GM23248 (cell line): ENCODE measurements at regions not wholly inside any gene's neighbourhood (a gene's known extent, or its start where the extent isn't known, plus 50 kb on each side); places are given as distances from the start of the nearest gene placed in this dataset.
"Not testable (repeated sequence)": the region's sequence is repeated elsewhere in the genome, so short reads cannot be mapped to it uniquely, and the experiment has no call there.

Source experiments
- DNase-seq: peaks from one replicate; pipeline ENCODE4 v3.0.0-alpha.2; 2015
- H2AFZ ChIP-seq: fragments of 200-600 bp; sonication (generic); 2 replicates; pipeline ENCODE4 v1.6.1; 2016; ENCODE audit warnings: antibody characterized with exemption
- H3F3A ChIP-seq: fragments of 200-600 bp; sonication (generic); 2 replicates; pipeline ENCODE4 v1.6.1; 2016; ENCODE audit warnings: mild to moderate bottlenecking, antibody characterized with exemption, mixed run types; ENCODE audit not compliant: insufficient read depth
- H3K27ac ChIP-seq: fragments of 200-600 bp; sonication (generic); 2 replicates; pipeline ENCODE4 v1.5.1; 2016; ENCODE audit warnings: mild to moderate bottlenecking
- H3K27me3 ChIP-seq: fragments of 200-600 bp; sonication (generic); replicated peaks from 2 replicates; pipeline ENCODE4 v1.6.1; 2016; ENCODE audit warnings: mild to moderate bottlenecking; ENCODE audit not compliant: insufficient read depth
- H3K36me3 ChIP-seq: fragments of 200-600 bp; sonication (generic); 2 replicates; pipeline ENCODE4 v1.6.1; 2016; ENCODE audit warnings: low read depth, mild to moderate bottlenecking
- H3K4me1 ChIP-seq: fragments of 200-600 bp; sonication (generic); 2 replicates; pipeline ENCODE4 v1.6.1; 2016; ENCODE audit warnings: mild to moderate bottlenecking; ENCODE audit not compliant: insufficient read depth
- H3K4me2 ChIP-seq: fragments of 200-600 bp; sonication (generic); one replicate; pipeline ENCODE4 v1.6.1; 2016; ENCODE audit warnings: mild to moderate bottlenecking; ENCODE audit not compliant: unreplicated experiment
- H3K4me3 ChIP-seq: fragments of 200-600 bp; sonication (generic); 2 replicates; pipeline ENCODE4 v1.5.1; 2016; ENCODE audit warnings: mild to moderate bottlenecking
- H3K79me2 ChIP-seq: fragments of 200-600 bp; sonication (generic); 2 replicates; pipeline ENCODE4 v1.6.1; 2016; ENCODE audit warnings: mild to moderate bottlenecking; ENCODE audit not compliant: insufficient read depth
- H3K9ac ChIP-seq: fragments of 200-600 bp; sonication (generic); 2 replicates; pipeline ENCODE4 v1.6.1; 2016; ENCODE audit warnings: mild to moderate bottlenecking
- H3K9me2 ChIP-seq: fragments of 200-600 bp; sonication (generic); 2 replicates; pipeline ENCODE4 v1.6.1; 2016; ENCODE audit warnings: mixed run types, mild to moderate bottlenecking, moderate library complexity; ENCODE audit not compliant: insufficient read depth
- H3K9me3 ChIP-seq: fragments of 200-600 bp; sonication (generic); one replicate; pipeline ENCODE4 v1.6.1; 2017; ENCODE audit warnings: low read depth
- H4K20me1 ChIP-seq: fragments of 200-600 bp; sonication (generic); 2 replicates; pipeline ENCODE4 v1.6.0; 2016; ENCODE audit not compliant: insufficient read depth
- EZH2 ChIP-seq: fragments of 200-600 bp; sonication (generic); IDR thresholded peaks from 2 replicates; pipeline ENCODE4 v1.6.1; 2018; ENCODE audit warnings: antibody characterized with exemption, mild to moderate bottlenecking; ENCODE audit not compliant: insufficient read depth, poor library complexity, severe bottlenecking
- EZH2phosphoT487 ChIP-seq: fragments of 200-600 bp; sonication (generic); IDR thresholded peaks from 2 replicates; pipeline ENCODE4 v1.6.1; 2018; ENCODE audit warnings: antibody characterized with exemption, moderate library complexity, mild to moderate bottlenecking, low read depth; ENCODE audit not compliant: insufficient read depth
- WGBS, 2 experiments: methylation state at CpG; one replicate each; pipeline ENCODE4 v1.1.6; 2015 to 2017; ENCODE audit warnings: low lambda C conversion rate in 2 of 2, low coverage in 1 of 2; ENCODE audit errors: missing lambda C conversion rate in 2 of 2; 5-methylcytosine and 5-hydroxymethylcytosine counted together
- in situ Hi-C: fragments of 300-500 bp; cut with MboI; formaldehyde crosslinking; loops from 2 replicates; pipeline ENCODE4 v1.15.0; 2020

DNA sequence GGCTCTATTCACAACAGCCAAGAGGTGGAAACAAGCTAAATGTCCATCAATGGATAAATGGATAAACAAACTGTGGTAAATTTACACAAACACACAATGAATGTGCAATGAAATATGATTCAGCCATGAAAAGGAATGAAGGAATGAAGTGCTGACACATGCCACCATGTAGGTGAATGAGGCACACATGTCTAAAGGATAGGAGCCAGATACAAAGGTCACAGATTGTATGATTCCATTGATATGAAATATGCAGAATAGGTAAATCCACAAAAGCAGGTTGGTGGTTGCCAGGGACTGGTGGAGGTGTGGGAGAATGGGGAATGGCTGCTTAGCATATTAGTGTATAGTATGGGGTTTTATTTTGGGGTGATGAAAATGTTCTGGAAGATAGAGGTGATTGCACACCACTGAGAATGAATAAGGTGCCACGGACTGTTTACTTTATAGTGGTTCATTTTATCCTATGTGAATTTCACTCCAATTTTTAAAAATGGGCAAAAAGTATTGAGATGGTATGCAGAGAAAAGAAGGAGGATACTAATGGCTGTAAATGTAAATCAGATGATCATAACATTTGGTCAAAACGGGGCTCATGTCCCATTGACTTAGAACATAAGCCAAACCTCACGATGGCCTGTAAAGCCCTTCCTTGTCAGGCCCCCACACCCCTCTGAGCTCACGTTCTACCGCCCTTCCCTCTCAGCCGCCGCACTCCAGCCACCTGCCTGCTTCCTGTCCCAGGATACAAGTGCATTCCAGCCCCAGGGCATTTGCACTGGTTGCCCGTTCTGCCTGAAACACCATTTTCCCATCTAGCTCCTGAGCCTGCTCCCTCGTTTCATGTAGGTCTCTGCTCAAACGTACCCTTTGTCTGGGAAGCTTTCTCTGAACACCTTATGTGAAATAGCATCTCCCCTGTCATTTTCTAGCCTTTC lies 165.5 kb downstream of the DDX1 start:
- H2AFZ ChIP-seq, result no peak overlapping the region
- H3K27ac ChIP-seq, result no peak overlapping the region
- no peaks in the 10 kb centered on the region for H3F3A ChIP-seq
- no peaks in the 10 kb centered on the region for H3K36me3 ChIP-seq
- no peaks in the 10 kb centered on the region for H3K9me2 ChIP-seq
- TF ChIP-seq EZH2 (no peak), EZH2phosphoT487 (no peak)
- 46% methylated on average over 10 of the region's 10 CpGs for WGBS, 2 experiments
- no peak overlapping the region for H3K4me3 ChIP-seq
- H4K20me1 ChIP-seq, result no peaks in the 10 kb centered on the region
- H3K9me3 ChIP-seq, result no peaks in the 10 kb centered on the region
- H3K9ac ChIP-seq, result no peak overlapping the region
- in situ Hi-C loops, result no loop called here
- DNase-seq, result no peak
- H3K27me3 ChIP-seq, result no peaks in the 10 kb centered on the region
- no peaks in the 10 kb centered on the region for H3K4me1 ChIP-seq
- no peaks in the 10 kb centered on the region for H3K79me2 ChIP-seq
- H3K4me2 ChIP-seq, result no peak overlapping the region

DNA sequence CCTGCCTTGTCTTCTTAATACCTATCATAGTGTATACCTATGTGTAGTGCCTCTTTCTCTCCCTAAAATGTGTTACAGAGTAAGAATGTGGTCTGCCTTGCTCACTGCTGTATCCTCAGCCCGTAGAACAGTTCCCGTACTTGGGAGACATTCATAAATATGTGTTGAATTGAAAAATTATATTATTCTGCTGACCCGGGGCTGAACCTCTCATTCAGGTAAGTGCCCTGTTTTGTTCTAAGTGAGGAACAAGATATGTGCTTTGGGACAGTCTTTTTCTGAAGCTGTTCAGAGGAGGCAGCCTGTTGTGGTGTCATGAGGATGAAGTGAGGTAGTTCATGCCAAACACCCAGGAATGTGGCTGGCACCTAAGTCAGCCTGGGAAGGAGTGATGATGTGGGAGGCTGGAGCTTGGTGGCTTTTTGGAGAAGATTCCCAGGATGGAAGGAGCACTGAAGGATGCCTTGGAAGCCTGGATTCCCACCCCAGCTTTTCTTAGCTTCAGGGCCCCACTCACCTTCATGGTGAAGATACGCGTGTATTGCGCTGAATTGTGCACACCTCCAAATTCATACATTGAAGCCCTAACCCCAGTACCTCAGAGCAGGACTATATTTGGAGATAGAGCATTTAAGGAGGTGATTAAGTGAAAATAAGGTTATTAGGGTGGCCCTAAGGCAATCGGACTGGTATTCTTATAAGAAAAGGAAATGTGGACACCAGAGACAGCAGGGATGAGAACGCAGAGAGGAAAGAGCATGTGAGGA lies 166.3 kb downstream of the DDX1 start:
- no peaks in the 10 kb centered on the region for H3K4me1 ChIP-seq
- H4K20me1 ChIP-seq, result no peaks in the 10 kb centered on the region
- no peak overlapping the region for H3K4me3 ChIP-seq
- H3K79me2 ChIP-seq, result no peaks in the 10 kb centered on the region
- no peak overlapping the region for H3K27ac ChIP-seq
- TF ChIP-seq EZH2phosphoT487, result no peak
- no peak for TF ChIP-seq EZH2
- H3K4me2 ChIP-seq, result no peak overlapping the region
- 56 to 61% methylated on average over 8 of the region's 8 CpGs for WGBS, 2 experiments
- no peaks in the 10 kb centered on the region for H3K27me3 ChIP-seq
- H3K9ac ChIP-seq, result no peak overlapping the region
- no peaks in the 10 kb centered on the region for H3K9me2 ChIP-seq
- H2AFZ ChIP-seq, result no peak overlapping the region
- in situ Hi-C loops, result no loop called here
- DNase-seq, result no peak
- no peaks in the 10 kb centered on the region for H3K9me3 ChIP-seq
- H3K36me3 ChIP-seq, result no peaks in the 10 kb centered on the region
- no peaks in the 10 kb centered on the region for H3F3A ChIP-seq

DNA sequence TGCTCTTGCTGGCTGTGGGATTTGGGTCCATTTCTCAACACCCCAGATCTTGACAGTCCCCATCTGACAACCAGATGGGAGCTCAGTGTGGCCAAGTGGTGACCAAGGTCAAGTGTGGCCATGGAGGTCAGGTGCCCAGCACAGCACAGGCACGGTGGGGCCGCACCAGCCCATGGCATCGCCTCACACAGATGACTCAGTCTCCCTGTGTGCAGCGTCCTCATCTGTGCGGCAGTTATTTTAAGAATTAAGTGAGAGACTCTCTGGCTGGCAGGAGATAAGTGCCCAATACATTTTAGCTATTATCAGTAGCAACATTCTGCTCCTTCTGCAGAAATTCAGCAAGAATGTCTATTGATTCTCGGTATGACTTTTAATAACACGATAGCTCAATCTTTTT lies 167.2 kb downstream of the DDX1 start:
- DNase-seq, result no peak
- no peak overlapping the region for H3K4me2 ChIP-seq
- H2AFZ ChIP-seq, result no peak overlapping the region
- H4K20me1 ChIP-seq, result no peaks in the 10 kb centered on the region
- no peaks in the 10 kb centered on the region for H3K9me2 ChIP-seq
- H3F3A ChIP-seq, result no peaks in the 10 kb centered on the region
- 42 to 49% methylated on average over 7 of the region's 7 CpGs for WGBS, 2 experiments
- no peak overlapping the region for H3K9ac ChIP-seq
- H3K27ac ChIP-seq, result no peak overlapping the region
- no peaks in the 10 kb centered on the region for H3K79me2 ChIP-seq
- H3K4me1 ChIP-seq, result no peaks in the 10 kb centered on the region
- no peak for TF ChIP-seq EZH2phosphoT487
- TF ChIP-seq EZH2, result no peak
- no peak overlapping the region for H3K4me3 ChIP-seq
- no peaks in the 10 kb centered on the region for H3K9me3 ChIP-seq
- in situ Hi-C loops, result no loop called here
- H3K36me3 ChIP-seq, result no peaks in the 10 kb centered on the region
- no peaks in the 10 kb centered on the region for H3K27me3 ChIP-seq

DNA sequence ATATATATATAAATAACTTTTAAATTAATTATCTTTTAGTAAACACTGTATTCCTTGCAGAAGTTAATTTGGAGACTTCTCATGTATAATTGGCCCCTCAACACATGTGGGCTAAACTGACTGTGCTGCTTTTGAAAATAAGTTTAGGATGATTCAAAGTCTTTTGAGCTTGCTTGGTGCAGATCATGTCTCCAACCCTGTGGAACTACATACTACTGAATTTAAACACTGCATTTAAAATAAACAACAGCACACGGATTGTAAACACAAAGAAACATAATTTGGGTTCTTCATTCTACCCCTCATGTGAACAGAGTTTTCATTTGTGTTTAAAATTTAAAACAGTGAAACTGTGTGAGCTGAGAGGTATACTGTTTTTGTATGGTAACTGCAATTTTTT lies 167.7 kb downstream of the DDX1 start:
- Histone ChIP-seq H3K9me2 (no peaks in the 10 kb centered on the region), H3K4me3 (no peak overlapping the region), H3F3A (no peaks in the 10 kb centered on the region), H3K4me1 (no peaks in the 10 kb centered on the region), H3K27ac (no peak overlapping the region), H2AFZ (no peak overlapping the region), H4K20me1 (no peaks in the 10 kb centered on the region), H3K27me3 (no peaks in the 10 kb centered on the region), H3K36me3 (no peaks in the 10 kb centered on the region), H3K79me2 (no peaks in the 10 kb centered on the region), H3K4me2 (no peak overlapping the region), H3K9me3 (no peaks in the 10 kb centered on the region), H3K9ac (no peak overlapping the region)
- 21 to 32% methylated on average over 1 of the region's 1 CpG for WGBS, 2 experiments
- in situ Hi-C loops, result no loop called here
- no peak for DNase-seq
- TF ChIP-seq EZH2 (no peak), EZH2phosphoT487 (no peak)

DNA sequence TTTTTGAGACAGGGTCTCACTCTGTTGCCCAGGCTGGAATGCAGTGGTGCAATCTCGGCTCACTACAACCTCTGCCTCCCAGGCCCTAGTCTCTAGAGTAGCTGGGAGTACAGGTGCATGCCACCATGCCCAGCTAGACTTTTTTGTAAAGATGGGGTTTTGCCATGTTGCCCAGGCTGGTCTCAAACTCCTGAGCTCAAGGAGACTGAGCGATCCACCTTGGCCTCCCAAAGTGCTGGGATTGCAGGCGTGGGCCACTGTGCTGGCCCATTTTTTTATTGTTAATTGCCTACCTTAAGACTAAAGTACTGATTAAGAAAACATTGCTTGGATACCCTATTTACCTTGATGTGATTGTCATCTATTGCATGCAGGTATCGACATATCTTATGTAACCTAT lies 168.1 kb downstream of the DDX1 start:
- H3K27me3 ChIP-seq, H3K4me2 ChIP-seq, DNase-seq, H2AFZ ChIP-seq, H3F3A ChIP-seq, H3K9me3 ChIP-seq, H3K4me1 ChIP-seq, in situ Hi-C loops, H4K20me1 ChIP-seq, H3K9me2 ChIP-seq, H3K4me3 ChIP-seq, H3K36me3 ChIP-seq, H3K79me2 ChIP-seq, H3K27ac ChIP-seq, H3K9ac ChIP-seq: not testable (repeated sequence)
- 54 to 61% methylated on average over 4 of the region's 4 CpGs for WGBS, 2 experiments
